ENCODE measurements at regions not wholly inside any gene's neighbourhood (a gene's known extent, or its start where the extent isn't known, plus 50 kb on each side); places are given as distances from the start of the nearest gene placed in this dataset.
A peak's percentile ranks its signal among the peaks of the same experiment; 100 is the strongest.

- no peaks in the 10 kb centered on the region for H3K36me3 ChIP-seq (ENCODE audit: control insufficient read depth, insufficient read depth, low read length)
- no peaks in the 10 kb centered on the region for H3K27me3 ChIP-seq (ENCODE audit: control insufficient read depth, insufficient read depth, low read length)
- no peak overlapping the region for H3K27ac ChIP-seq (ENCODE audit: low read length)
- no peak overlapping the region for H3K4me3 ChIP-seq (ENCODE audit: low read length)
- no peaks in the 10 kb centered on the region for H3K4me1 ChIP-seq (ENCODE audit: control insufficient read depth, insufficient read depth, low read length)
- no peak for DNase-seq (ENCODE audit: low read depth, low spot score)
- WGBS (ENCODE audit: insufficient coverage, insufficient read length) = no CpG with 5 or more reads among the region's 4 CpGs
- H3K9me3 ChIP-seq (ENCODE audit: control insufficient read depth, insufficient read depth, low read length) = no peaks in the 10 kb centered on the region
Measured at GRCh38 chr6:142679907-142680700, 264.9 kb downstream of the HIVEP2 start.

GRCh38 chr6:142681099-142681498, 263.9 kb downstream of the HIVEP2 start:
- no peaks in the 10 kb centered on the region for H3K9me3 ChIP-seq (ENCODE audit: control insufficient read depth, insufficient read depth, low read length)
- no peak overlapping the region for H3K4me3 ChIP-seq (ENCODE audit: low read length)
- no peak overlapping the region for H3K27ac ChIP-seq (ENCODE audit: low read length)
- no peaks in the 10 kb centered on the region for H3K27me3 ChIP-seq (ENCODE audit: control insufficient read depth, insufficient read depth, low read length)
- no CpG with 5 or more reads among the region's 5 CpGs for WGBS (ENCODE audit: insufficient coverage, insufficient read length)
- H3K36me3 ChIP-seq (ENCODE audit: control insufficient read depth, insufficient read depth, low read length) = no peaks in the 10 kb centered on the region
- H3K4me1 ChIP-seq (ENCODE audit: control insufficient read depth, insufficient read depth, low read length) = no peaks in the 10 kb centered on the region
- DNase-seq (ENCODE audit: low read depth, low spot score) = no peak

GRCh38 chr6:142682985-142683384, 262.0 kb downstream of the HIVEP2 start:
- Histone ChIP-seq H3K36me3 (ENCODE audit: control insufficient read depth, insufficient read depth, low read length) (no peaks in the 10 kb centered on the region), H3K4me1 (ENCODE audit: control insufficient read depth, insufficient read depth, low read length) (no peaks in the 10 kb centered on the region), H3K4me3 (ENCODE audit: low read length) (no peak overlapping the region), H3K9me3 (ENCODE audit: control insufficient read depth, insufficient read depth, low read length) (no peaks in the 10 kb centered on the region), H3K27me3 (ENCODE audit: control insufficient read depth, insufficient read depth, low read length) (no peaks in the 10 kb centered on the region), H3K27ac (ENCODE audit: low read length) (no peak overlapping the region)
- no peak for DNase-seq (ENCODE audit: low read depth, low spot score)
- WGBS (ENCODE audit: insufficient coverage, insufficient read length) = no CpG with 5 or more reads among the region's 2 CpGs

- no peak overlapping the region for H3K27ac ChIP-seq (ENCODE audit: low read length)
- H3K36me3 ChIP-seq (ENCODE audit: control insufficient read depth, insufficient read depth, low read length) = no peaks in the 10 kb centered on the region
- no peaks in the 10 kb centered on the region for H3K9me3 ChIP-seq (ENCODE audit: control insufficient read depth, insufficient read depth, low read length)
- H3K4me3 ChIP-seq (ENCODE audit: low read length) = no peak overlapping the region
- H3K4me1 ChIP-seq (ENCODE audit: control insufficient read depth, insufficient read depth, low read length) = no peaks in the 10 kb centered on the region
- H3K27me3 ChIP-seq (ENCODE audit: control insufficient read depth, insufficient read depth, low read length) = no peaks in the 10 kb centered on the region
- DNase-seq (ENCODE audit: low read depth, low spot score) = no peak
- WGBS (ENCODE audit: insufficient coverage, insufficient read length) = no CpG with 5 or more reads among the region's 6 CpGs
Measured at GRCh38 chr6:142683714-142684141, 261.2 kb downstream of the HIVEP2 start.

GRCh38 chr6:142684371-142684770, 260.6 kb downstream of the HIVEP2 start:
- H3K9me3 ChIP-seq (ENCODE audit: control insufficient read depth, insufficient read depth, low read length) = no peaks in the 10 kb centered on the region
- no peaks in the 10 kb centered on the region for H3K27me3 ChIP-seq (ENCODE audit: control insufficient read depth, insufficient read depth, low read length)
- H3K4me3 ChIP-seq (ENCODE audit: low read length) = no peak overlapping the region
- no CpG with 5 or more reads among the region's 1 CpG for WGBS (ENCODE audit: insufficient coverage, insufficient read length)
- no peak for DNase-seq (ENCODE audit: low read depth, low spot score)
- no peaks in the 10 kb centered on the region for H3K36me3 ChIP-seq (ENCODE audit: control insufficient read depth, insufficient read depth, low read length)
- no peaks in the 10 kb centered on the region for H3K4me1 ChIP-seq (ENCODE audit: control insufficient read depth, insufficient read depth, low read length)
- H3K27ac ChIP-seq (ENCODE audit: low read length) = no peak overlapping the region

GRCh38 chr6:142685852-142686506, 259.0 kb downstream of the HIVEP2 start:
- no peak for DNase-seq (ENCODE audit: low read depth, low spot score)
- Histone ChIP-seq H3K9me3 (ENCODE audit: control insufficient read depth, insufficient read depth, low read length) (no peaks in the 10 kb centered on the region), H3K27me3 (ENCODE audit: control insufficient read depth, insufficient read depth, low read length) (no peaks in the 10 kb centered on the region), H3K27ac (ENCODE audit: low read length) (no peak overlapping the region), H3K36me3 (ENCODE audit: control insufficient read depth, insufficient read depth, low read length) (no peaks in the 10 kb centered on the region), H3K4me1 (ENCODE audit: control insufficient read depth, insufficient read depth, low read length) (no peaks in the 10 kb centered on the region), H3K4me3 (ENCODE audit: low read length) (no peak overlapping the region)
- WGBS (ENCODE audit: insufficient coverage, insufficient read length) = no CpG with 5 or more reads among the region's 4 CpGs

- Histone ChIP-seq H3K36me3 (ENCODE audit: control insufficient read depth, insufficient read depth, low read length) (no peaks in the 10 kb centered on the region), H3K4me1 (ENCODE audit: control insufficient read depth, insufficient read depth, low read length) (no peaks in the 10 kb centered on the region), H3K4me3 (ENCODE audit: low read length) (no peak overlapping the region), H3K9me3 (ENCODE audit: control insufficient read depth, insufficient read depth, low read length) (no peaks in the 10 kb centered on the region), H3K27me3 (ENCODE audit: control insufficient read depth, insufficient read depth, low read length) (no peaks in the 10 kb centered on the region), H3K27ac (ENCODE audit: low read length) (no peak overlapping the region)
- WGBS (ENCODE audit: insufficient coverage, insufficient read length) = no CpG with 5 or more reads among the region's 2 CpGs
- DNase-seq (ENCODE audit: low read depth, low spot score) = no peak
Measured at GRCh38 chr6:142686507-142686887, 258.5 kb downstream of the HIVEP2 start.

- Histone ChIP-seq H3K4me1 (ENCODE audit: control insufficient read depth, insufficient read depth, low read length) (no peaks in the 10 kb centered on the region), H3K36me3 (ENCODE audit: control insufficient read depth, insufficient read depth, low read length) (no peaks in the 10 kb centered on the region), H3K27ac (ENCODE audit: low read length) (no peak overlapping the region), H3K9me3 (ENCODE audit: control insufficient read depth, insufficient read depth, low read length) (no peaks in the 10 kb centered on the region), H3K4me3 (ENCODE audit: low read length) (no peak overlapping the region), H3K27me3 (ENCODE audit: control insufficient read depth, insufficient read depth, low read length) (no peaks in the 10 kb centered on the region)
- 100% methylated on average over 1 of the region's 11 CpGs for WGBS (ENCODE audit: insufficient coverage, insufficient read length)
- peak; percentile 57 for DNase-seq (ENCODE audit: low read depth, low spot score)
Measured at GRCh38 chr6:142692942-142693341, 252.0 kb downstream of the HIVEP2 start.

GRCh38 chr6:142693441-142693840, 251.5 kb downstream of the HIVEP2 start:
- Histone ChIP-seq H3K27ac (ENCODE audit: low read length) (no peak overlapping the region), H3K36me3 (ENCODE audit: control insufficient read depth, insufficient read depth, low read length) (no peaks in the 10 kb centered on the region), H3K27me3 (ENCODE audit: control insufficient read depth, insufficient read depth, low read length) (no peaks in the 10 kb centered on the region), H3K9me3 (ENCODE audit: control insufficient read depth, insufficient read depth, low read length) (no peaks in the 10 kb centered on the region), H3K4me1 (ENCODE audit: control insufficient read depth, insufficient read depth, low read length) (no peaks in the 10 kb centered on the region), H3K4me3 (ENCODE audit: low read length) (no peak overlapping the region)
- no CpG with 5 or more reads among the region's 4 CpGs for WGBS (ENCODE audit: insufficient coverage, insufficient read length)
- no peak for DNase-seq (ENCODE audit: low read depth, low spot score)

- Histone ChIP-seq H3K4me3 (ENCODE audit: low read length) (no peak overlapping the region), H3K27ac (ENCODE audit: low read length) (no peak overlapping the region), H3K36me3 (ENCODE audit: control insufficient read depth, insufficient read depth, low read length) (no peaks in the 10 kb centered on the region), H3K27me3 (ENCODE audit: control insufficient read depth, insufficient read depth, low read length) (no peaks in the 10 kb centered on the region), H3K9me3 (ENCODE audit: control insufficient read depth, insufficient read depth, low read length) (no peaks in the 10 kb centered on the region), H3K4me1 (ENCODE audit: control insufficient read depth, insufficient read depth, low read length) (no peaks in the 10 kb centered on the region)
- no peak for DNase-seq (ENCODE audit: low read depth, low spot score)
- no CpG with 5 or more reads among the region's 2 CpGs for WGBS (ENCODE audit: insufficient coverage, insufficient read length)
Measured at GRCh38 chr6:142694054-142694453, 250.9 kb downstream of the HIVEP2 start.

GRCh38 chr6:142695016-142695415, 250.0 kb downstream of the HIVEP2 start:
- no CpG with 5 or more reads among the region's 3 CpGs for WGBS (ENCODE audit: insufficient coverage, insufficient read length)
- Histone ChIP-seq H3K27ac (ENCODE audit: low read length) (no peak overlapping the region), H3K4me1 (ENCODE audit: control insufficient read depth, insufficient read depth, low read length) (no peaks in the 10 kb centered on the region), H3K27me3 (ENCODE audit: control insufficient read depth, insufficient read depth, low read length) (no peaks in the 10 kb centered on the region), H3K4me3 (ENCODE audit: low read length) (no peak overlapping the region), H3K36me3 (ENCODE audit: control insufficient read depth, insufficient read depth, low read length) (no peaks in the 10 kb centered on the region), H3K9me3 (ENCODE audit: control insufficient read depth, insufficient read depth, low read length) (no peaks in the 10 kb centered on the region)
- no peak for DNase-seq (ENCODE audit: low read depth, low spot score)

All from iPS DF 6.9 (cell line).